Smooth muscle cell (in vitro differentiated cells): ENCODE measurements at regions not wholly inside any gene's neighbourhood (a gene's known extent, or its start where the extent isn't known, plus 50 kb on each side); places are given as distances from the start of the nearest gene placed in this dataset.

ENCODE experiments used
- DNase-seq: peaks from one replicate; lab custom pipeline; 2025; ENCODE audit not compliant: unreplicated experiment; lab: John Stamatoyannopoulos, UW
- H2AFZ ChIP-seq: fragments of 200-600 bp; sonication (generic); 2 replicates; pipeline ENCODE4 v1.6.0; 2016; ENCODE audit warnings: antibody characterized with exemption, low read depth, mild to moderate bottlenecking
- H3F3A ChIP-seq: fragments of 200-600 bp; sonication (generic); 2 replicates; pipeline ENCODE4 v1.6.0; 2017; ENCODE audit warnings: antibody characterized with exemption, low read depth
- H3K27ac ChIP-seq: fragments of 200-600 bp; sonication (generic); 2 replicates; pipeline ENCODE4 v1.5.1; 2016; ENCODE audit warnings: low read depth, mild to moderate bottlenecking
- H3K27me3 ChIP-seq: fragments of 200-600 bp; sonication (generic); 2 replicates; pipeline ENCODE4 v1.6.1; 2016; ENCODE audit warnings: low read depth, mild to moderate bottlenecking
- H3K36me3 ChIP-seq: fragments of 200-600 bp; sonication (generic); 2 replicates; pipeline ENCODE4 v1.5.1; 2016; ENCODE audit warnings: low read depth
- H3K4me1 ChIP-seq: fragments of 200-600 bp; sonication (generic); 2 replicates; pipeline ENCODE4 v1.5.1; 2016; ENCODE audit warnings: low read depth
- H3K4me2 ChIP-seq: fragments of 200-600 bp; sonication (generic); 2 replicates; pipeline ENCODE4 v1.6.0; 2016; ENCODE audit warnings: mild to moderate bottlenecking
- H3K4me3 ChIP-seq: fragments of 200-600 bp; sonication (generic); 2 replicates; pipeline ENCODE4 v1.5.1; 2016; ENCODE audit warnings: mild to moderate bottlenecking
- H3K79me2 ChIP-seq: fragments of 200-600 bp; sonication (generic); 2 replicates; pipeline ENCODE4 v1.6.0; 2016; ENCODE audit warnings: low read depth, mild to moderate bottlenecking
- H3K9ac ChIP-seq: fragments of 200-600 bp; sonication (generic); 2 replicates; pipeline ENCODE4 v1.6.0; 2016; ENCODE audit warnings: low read depth
- H3K9me3 ChIP-seq: fragments of 200-600 bp; sonication (generic); replicated peaks from 2 replicates; pipeline ENCODE4 v1.5.1; 2016; ENCODE audit warnings: low read depth
- H4K20me1 ChIP-seq: fragments of 200-600 bp; sonication (generic); 2 replicates; pipeline ENCODE4 v1.6.0; 2016; ENCODE audit warnings: low read depth
- WGBS: methylation state at CpG from one replicate; pipeline ENCODE4 v1.1.7; 2016; ENCODE audit warnings: low lambda C conversion rate; 5-methylcytosine and 5-hydroxymethylcytosine counted together
- TF ChIP-seq, protein P1 (sequence below): fragments of 200-600 bp; sonication (generic); IDR thresholded peaks from 2 replicates; pipeline ENCODE4 v1.5.1; 2017; ENCODE audit warnings: borderline replicate concordance, mild to moderate bottlenecking, antibody characterized with exemption; ENCODE audit not compliant: insufficient read depth, poor library complexity, severe bottlenecking

DNA sequence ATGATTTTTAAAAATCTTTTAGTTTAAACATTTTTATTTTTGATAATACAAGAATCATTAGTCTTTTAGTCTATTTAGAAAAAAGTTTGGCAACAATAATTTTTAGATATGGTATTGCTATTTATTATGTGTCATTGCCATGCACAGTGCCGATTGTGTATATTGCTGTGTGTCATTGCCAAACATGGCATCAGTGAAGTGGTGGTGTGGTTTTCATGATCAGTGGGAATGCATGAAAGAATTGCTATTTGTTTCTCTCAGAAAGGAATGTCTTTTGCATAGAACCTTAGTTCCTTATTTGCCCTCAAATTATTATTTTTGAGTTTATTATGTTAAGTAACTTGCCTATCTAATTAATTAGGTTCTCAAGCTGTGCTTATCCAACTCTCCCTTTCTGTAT lies 397.5 kb upstream of the PDE3A start:
- no peaks in the 10 kb centered on the region for H3K79me2 ChIP-seq
- H3K9me3 ChIP-seq, result no peaks in the 10 kb centered on the region
- H3F3A ChIP-seq, result peaks cover 4% of the 10 kb centered on the region
- peak overlapping the region; percentile 37 for H3K9ac ChIP-seq
- TF ChIP-seq, protein P1, sequence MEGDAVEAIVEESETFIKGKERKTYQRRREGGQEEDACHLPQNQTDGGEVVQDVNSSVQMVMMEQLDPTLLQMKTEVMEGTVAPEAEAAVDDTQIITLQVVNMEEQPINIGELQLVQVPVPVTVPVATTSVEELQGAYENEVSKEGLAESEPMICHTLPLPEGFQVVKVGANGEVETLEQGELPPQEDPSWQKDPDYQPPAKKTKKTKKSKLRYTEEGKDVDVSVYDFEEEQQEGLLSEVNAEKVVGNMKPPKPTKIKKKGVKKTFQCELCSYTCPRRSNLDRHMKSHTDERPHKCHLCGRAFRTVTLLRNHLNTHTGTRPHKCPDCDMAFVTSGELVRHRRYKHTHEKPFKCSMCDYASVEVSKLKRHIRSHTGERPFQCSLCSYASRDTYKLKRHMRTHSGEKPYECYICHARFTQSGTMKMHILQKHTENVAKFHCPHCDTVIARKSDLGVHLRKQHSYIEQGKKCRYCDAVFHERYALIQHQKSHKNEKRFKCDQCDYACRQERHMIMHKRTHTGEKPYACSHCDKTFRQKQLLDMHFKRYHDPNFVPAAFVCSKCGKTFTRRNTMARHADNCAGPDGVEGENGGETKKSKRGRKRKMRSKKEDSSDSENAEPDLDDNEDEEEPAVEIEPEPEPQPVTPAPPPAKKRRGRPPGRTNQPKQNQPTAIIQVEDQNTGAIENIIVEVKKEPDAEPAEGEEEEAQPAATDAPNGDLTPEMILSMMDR, result no peak
- peak overlapping the region; percentile 69 for H3K27ac ChIP-seq
- H4K20me1 ChIP-seq, result no peaks in the 10 kb centered on the region
- H2AFZ ChIP-seq, result peak overlapping the region; percentile 5
- H3K36me3 ChIP-seq, result no peaks in the 10 kb centered on the region
- H3K4me1 ChIP-seq, result peaks cover 25% of the 10 kb centered on the region
- peak overlapping the region; percentile 40 for H3K4me2 ChIP-seq
- H3K27me3 ChIP-seq, result no peaks in the 10 kb centered on the region
- 89% methylated on average over 1 of the region's 1 CpG for WGBS
- H3K4me3 ChIP-seq, result no peak overlapping the region
- DNase-seq, result no peak

DNA sequence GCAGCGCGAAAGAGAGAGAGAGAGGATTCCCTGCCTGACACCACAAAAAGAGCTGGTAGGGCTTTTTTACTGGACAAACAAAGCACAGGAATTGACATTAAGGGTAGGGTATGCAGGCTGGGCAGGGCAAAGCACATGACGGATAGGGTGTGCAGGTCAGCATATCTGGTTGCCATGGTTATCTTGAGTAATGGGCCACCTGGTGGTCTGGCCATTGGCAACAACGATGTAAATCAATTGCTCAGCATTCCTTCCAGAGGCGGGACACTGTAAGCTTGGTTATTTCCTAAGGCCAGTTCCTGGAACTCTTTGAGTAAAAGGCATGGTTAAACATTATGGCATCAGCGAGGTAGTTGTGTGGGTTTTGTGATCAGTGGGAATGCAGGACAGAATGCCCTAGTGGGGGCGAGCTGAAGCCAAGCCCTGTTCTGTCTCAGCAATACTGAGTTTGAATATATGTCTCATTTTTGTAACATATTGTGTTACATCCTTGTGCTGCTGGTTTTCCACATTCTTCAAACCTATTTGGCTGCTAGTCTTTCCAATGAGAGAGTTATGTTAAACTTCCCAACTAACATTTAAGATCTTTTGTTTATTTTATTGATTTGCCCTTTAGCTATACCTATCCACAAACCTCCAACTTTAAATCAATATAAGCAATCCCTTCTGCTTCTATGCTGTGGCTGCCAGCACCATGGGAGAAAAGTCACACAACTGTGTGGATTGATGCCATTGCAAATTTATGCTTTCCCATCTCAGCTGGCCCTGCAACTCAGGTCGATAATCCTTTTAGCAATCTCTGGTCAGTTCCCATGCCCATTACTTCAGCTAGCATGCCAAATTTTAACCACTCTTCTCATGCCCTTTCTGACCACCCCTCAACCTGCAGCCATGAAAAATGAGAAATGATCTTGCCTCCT lies 396.7 kb upstream of the PDE3A start:
- Histone ChIP-seq H3K27ac (peak overlapping the region; percentile 69), H3K27me3 (no peaks in the 10 kb centered on the region), H4K20me1 (no peaks in the 10 kb centered on the region), H3K4me1 (peaks cover 25% of the 10 kb centered on the region), H3K9me3 (no peaks in the 10 kb centered on the region), H3K4me2 (peak overlapping the region; percentile 40), H3K4me3 (no peak overlapping the region), H3K36me3 (no peaks in the 10 kb centered on the region), H3K79me2 (no peaks in the 10 kb centered on the region), H3F3A (peaks cover 4% of the 10 kb centered on the region), H2AFZ (peak overlapping the region; percentile 5), H3K9ac (peak overlapping the region; percentile 37)
- DNase-seq, result no peak
- 39% methylated on average over 8 of the region's 8 CpGs for WGBS
- TF ChIP-seq, protein P1, result no peak

DNA sequence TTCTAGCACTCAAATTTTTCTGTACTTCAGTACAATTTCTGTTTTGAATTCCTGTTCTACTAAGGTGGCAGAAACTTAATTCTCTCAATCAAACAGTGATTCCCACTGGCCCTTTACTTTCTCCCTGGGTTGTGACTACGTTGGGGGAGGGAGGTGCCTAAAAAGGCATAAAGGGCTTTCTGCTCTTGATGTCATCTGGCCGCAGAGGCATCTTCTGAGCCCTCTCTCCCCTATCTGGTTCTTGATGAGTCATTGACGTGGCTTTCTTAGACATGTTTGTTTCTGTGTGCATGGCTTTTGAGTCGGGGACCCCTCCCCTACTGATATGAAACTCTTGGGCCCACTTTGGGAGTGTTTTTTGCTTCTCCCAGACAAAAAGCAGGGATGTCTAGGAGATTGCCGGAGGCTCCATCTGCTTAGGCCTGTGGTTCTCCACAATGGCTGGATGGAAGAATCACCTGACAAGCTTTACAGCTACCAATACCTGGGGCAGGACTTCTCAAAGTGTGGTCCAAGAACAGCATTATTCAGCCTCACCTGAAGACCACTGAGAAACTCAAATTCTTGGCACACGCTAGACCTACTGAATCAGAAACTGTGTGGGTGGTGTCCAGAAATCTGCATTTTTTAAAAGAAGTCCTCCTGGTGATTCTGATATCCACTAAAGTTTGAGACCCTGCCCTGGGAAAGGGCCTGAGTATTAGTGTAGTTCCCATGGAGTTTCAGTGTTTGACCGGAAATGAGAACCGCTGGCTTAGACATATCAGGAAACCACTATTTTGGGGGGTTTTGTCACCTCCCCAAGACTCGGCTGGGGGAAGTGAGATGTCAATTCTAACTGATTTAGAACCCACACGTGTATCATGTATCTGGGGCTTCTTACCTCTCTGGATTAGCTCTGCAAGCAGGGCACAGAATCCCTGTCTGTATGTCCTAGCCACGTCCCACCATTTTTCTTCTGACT lies 395.7 kb upstream of the PDE3A start:
- H3K9ac ChIP-seq, result peak overlapping the region; percentile 10
- no peaks in the 10 kb centered on the region for H3K79me2 ChIP-seq

More for the DNA sequence above, 395.7 kb upstream of the PDE3A start:
- Histone ChIP-seq H3K4me2 (peak overlapping the region; percentile 36), H3F3A (no peaks in the 10 kb centered on the region), H4K20me1 (no peaks in the 10 kb centered on the region), H3K27me3 (no peaks in the 10 kb centered on the region), H3K36me3 (no peaks in the 10 kb centered on the region), H2AFZ (no peak overlapping the region), H3K4me3 (no peak overlapping the region), H3K9me3 (no peaks in the 10 kb centered on the region), H3K4me1 (peaks cover 22% of the 10 kb centered on the region), H3K27ac (peak overlapping the region; percentile 69)
- TF ChIP-seq, protein P1, result no peak
- no peak for DNase-seq
- WGBS, result 53% methylated on average over 11 of the region's 11 CpGs
